Tibial nerve (tissue), 4 donors: ENCODE measurements at regions not wholly inside any gene's neighbourhood (a gene's known extent, or its start where the extent isn't known, plus 50 kb on each side); places are given as distances from the start of the nearest gene placed in this dataset.

Experiments
- EP300 ChIP-seq, 2 donors: sonication (generic); formaldehyde crosslinking; IDR thresholded peaks; one replicate each; pipeline ENCODE4 v1.6.1; 2017; ENCODE audit warnings: antibody characterized with exemption in 2 of 2, mild to moderate bottlenecking in 1 of 2
- POLR2A ChIP-seq, 2 donors: fragments of 450-650 bp; IDR thresholded peaks; one replicate each; pipeline ENCODE4 v1.6.1; 2017; ENCODE audit warnings: antibody characterized with exemption in 2 of 2, mild to moderate bottlenecking in 2 of 2, moderate library complexity in 2 of 2
- TF ChIP-seq, protein P1 (sequence below), 5 experiments: fragments of 200-600 bp in 3 of 5; fragments of 450-650 bp in 2 of 5; sonication (generic) in 3 of 5; IDR thresholded peaks; one replicate each; pipeline ENCODE4 v1.5.1; 2016 to 2019; ENCODE audit warnings: antibody characterized with exemption in 5 of 5, mild to moderate bottlenecking in 3 of 5, moderate library complexity in 2 of 5

DNA sequence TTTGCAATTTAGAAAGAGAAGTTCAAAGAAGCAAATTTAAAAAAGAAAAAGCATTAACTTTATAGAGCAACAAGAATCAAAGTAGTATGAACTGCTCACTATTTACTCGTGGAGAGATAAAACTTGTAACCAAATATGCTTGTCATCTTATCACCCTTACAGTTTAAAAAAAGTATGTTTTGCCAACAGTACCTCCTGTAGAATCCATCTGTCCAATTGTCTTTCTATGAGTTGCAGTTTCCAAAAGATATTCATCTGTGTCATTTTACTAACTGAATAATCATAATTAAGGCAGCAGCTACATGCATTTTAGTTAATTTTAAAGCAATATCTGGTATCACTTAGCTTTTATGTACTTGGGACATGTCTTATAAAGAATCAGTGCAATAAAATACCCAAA lies 1112.3 kb downstream of the DSC3 start:
- TF ChIP-seq, protein P1, sequence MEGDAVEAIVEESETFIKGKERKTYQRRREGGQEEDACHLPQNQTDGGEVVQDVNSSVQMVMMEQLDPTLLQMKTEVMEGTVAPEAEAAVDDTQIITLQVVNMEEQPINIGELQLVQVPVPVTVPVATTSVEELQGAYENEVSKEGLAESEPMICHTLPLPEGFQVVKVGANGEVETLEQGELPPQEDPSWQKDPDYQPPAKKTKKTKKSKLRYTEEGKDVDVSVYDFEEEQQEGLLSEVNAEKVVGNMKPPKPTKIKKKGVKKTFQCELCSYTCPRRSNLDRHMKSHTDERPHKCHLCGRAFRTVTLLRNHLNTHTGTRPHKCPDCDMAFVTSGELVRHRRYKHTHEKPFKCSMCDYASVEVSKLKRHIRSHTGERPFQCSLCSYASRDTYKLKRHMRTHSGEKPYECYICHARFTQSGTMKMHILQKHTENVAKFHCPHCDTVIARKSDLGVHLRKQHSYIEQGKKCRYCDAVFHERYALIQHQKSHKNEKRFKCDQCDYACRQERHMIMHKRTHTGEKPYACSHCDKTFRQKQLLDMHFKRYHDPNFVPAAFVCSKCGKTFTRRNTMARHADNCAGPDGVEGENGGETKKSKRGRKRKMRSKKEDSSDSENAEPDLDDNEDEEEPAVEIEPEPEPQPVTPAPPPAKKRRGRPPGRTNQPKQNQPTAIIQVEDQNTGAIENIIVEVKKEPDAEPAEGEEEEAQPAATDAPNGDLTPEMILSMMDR (IDR thresholded peaks at IDR 0.05): no peak
- no peak for TF ChIP-seq POLR2A (IDR thresholded peaks at IDR 0.05)
- TF ChIP-seq EP300 (IDR thresholded peaks at IDR 0.05): no peak
